A549 (cell line): ENCODE measurements at regions not wholly inside any gene's neighbourhood (a gene's known extent, or its start where the extent isn't known, plus 50 kb on each side); places are given as distances from the start of the nearest gene placed in this dataset.

Experiments used
- ATAC-seq, 2 experiments: fragments of 200-7000 bp in 1 of 2; fragments of >200 bp in 1 of 2; cut with Nextera tagmentation in 1 of 2; cut with Tn5 transposase in 1 of 2; 3 replicates each; pipeline versions ENCODE4 v1.8.0 to v1.9.1; 2018 to 2020; ENCODE audit warnings: mild to moderate bottlenecking in 1 of 2, moderate library complexity in 1 of 2
- CTCF ChIA-PET: fragments of 300-600 bp; sonication (Branson Sonifier 250); formaldehyde crosslinking; extraction: SDS; loops from one replicate; lab custom pipeline; 2021; ENCODE audit warnings: antibody characterized with exemption, inconsistent platforms; lab: Yijun Ruan, JAX
- POLR2A ChIA-PET: fragments of 350-600 bp; formaldehyde crosslinking; extraction: SDS; loops from one replicate; lab custom pipeline; 2021; ENCODE audit warnings: antibody characterized with exemption, inconsistent platforms; lab: Yijun Ruan, JAX
- DNase-seq, 2 experiments: peaks; one replicate each; pipeline versions ENCODE4 v3.0.0 to v3.0.0-alpha.2; 2011 to 2016; ENCODE audit warnings: low read depth in 1 of 2, low spot score in 1 of 2
- FAIRE-seq: peaks from 2 replicates; lab custom pipeline; 2011; peaks lifted over from hg19 to GRCh38; lab: Jason Lieb, UNC
- H3K27ac ChIP-seq, 2 experiments: fragments of >200 bp; sonication (Bioruptor Twin); formaldehyde crosslinking; 3 replicates each; pipeline ENCODE4 v1.5.1; 2016 to 2017
- H3K4me1 ChIP-seq: fragments of >200 bp; sonication (Bioruptor Twin); formaldehyde crosslinking; 3 replicates; pipeline ENCODE4 v1.6.1; 2016
- H3K4me2 ChIP-seq: fragments of >200 bp; sonication (Bioruptor Twin); formaldehyde crosslinking; 3 replicates; pipeline ENCODE4 v1.6.1; 2016
- H3K4me3 ChIP-seq: fragments of >200 bp; sonication (Bioruptor Twin); formaldehyde crosslinking; 3 replicates; pipeline ENCODE4 v1.5.1; 2016
- H3K9me3 ChIP-seq: fragments of >200 bp; sonication (Bioruptor Twin); formaldehyde crosslinking; 3 replicates; pipeline ENCODE4 v1.6.1; 2016
- BHLHE40 ChIP-seq: IDR thresholded peaks from 2 replicates; pipeline ENCODE4 v1.6.1; 2012; ENCODE audit warnings: low read depth, low read length, inconsistent platforms
- CBX2 ChIP-seq: fragments of 200-600 bp; sonication (generic); IDR thresholded peaks from 2 replicates; pipeline ENCODE4 v1.6.1; 2016; ENCODE audit warnings: low read depth, mild to moderate bottlenecking, borderline replicate concordance
- CHD2 ChIP-seq: fragments of 150-350 bp; IDR thresholded peaks from 2 replicates; pipeline ENCODE4 v1.6.1; 2014; ENCODE audit warnings: low read length; ENCODE audit not compliant: partially characterized antibody
- E2F6 ChIP-seq: IDR thresholded peaks from 2 replicates; pipeline ENCODE4 v1.6.1; 2012; ENCODE audit warnings: low read depth, borderline replicate concordance
- EHF ChIP-seq: fragments of 250-450 bp; sonication (Bioruptor Pico); IDR thresholded peaks from 2 replicates; pipeline ENCODE4 v1.5.0; 2020; ENCODE audit warnings: mild to moderate bottlenecking
- EHMT2 ChIP-seq: fragments of 200-600 bp; sonication (generic); IDR thresholded peaks from 2 replicates; pipeline ENCODE4 v1.6.1; 2016; ENCODE audit warnings: antibody characterized with exemption, low read depth, mild to moderate bottlenecking, moderate library complexity
- ELK1 ChIP-seq: fragments of 150-350 bp; IDR thresholded peaks from 2 replicates; pipeline ENCODE4 v1.6.1; 2014; ENCODE audit warnings: low read depth, mild to moderate bottlenecking, low read length
- FOSL2 ChIP-seq, 2 experiments: fragments of 450-650 bp in 1 of 2; fragments of >200 bp in 1 of 2; sonication (Bioruptor Twin) in 1 of 2; formaldehyde crosslinking; IDR thresholded peaks; 2 replicates each; pipeline versions ENCODE4 v1.5.0 to v1.6.1; 2016 to 2020; ENCODE audit warnings: mild to moderate bottlenecking in 1 of 2, moderate library complexity in 1 of 2
- HDAC2 ChIP-seq: fragments of 200-600 bp; sonication (generic); IDR thresholded peaks from 2 replicates; pipeline ENCODE4 v1.6.1; 2016
- HES2 ChIP-seq: fragments of >200 bp; sonication (Bioruptor Twin); formaldehyde crosslinking; IDR thresholded peaks from 2 replicates; pipeline ENCODE4 v1.6.1; 2016
- HOXB13 ChIP-seq: fragments of 250-450 bp; sonication (Bioruptor Pico); IDR thresholded peaks from 2 replicates; pipeline ENCODE4 v1.5.0; 2020; ENCODE audit warnings: low read depth, mild to moderate bottlenecking, moderate library complexity
- HOXB5 ChIP-seq: fragments of 250-450 bp; sonication (Bioruptor Pico); IDR thresholded peaks from 2 replicates; pipeline ENCODE4 v1.5.0; 2020; ENCODE audit warnings: mild to moderate bottlenecking, moderate library complexity
- JUN ChIP-seq, 2 experiments: fragments of >200 bp; sonication (Bioruptor Twin); formaldehyde crosslinking; IDR thresholded peaks; 2 replicates in 1 of 2; 3 replicates in 1 of 2; pipeline ENCODE4 v1.6.1; 2016 to 2017
- MAFK ChIP-seq: fragments of 450-650 bp; IDR thresholded peaks from 2 replicates; pipeline ENCODE4 v1.6.1; 2014; ENCODE audit not compliant: partially characterized antibody
- RARB ChIP-seq: fragments of 250-450 bp; sonication (Bioruptor Pico); IDR thresholded peaks from 2 replicates; pipeline ENCODE4 v1.8.0; 2021; ENCODE audit warnings: mild to moderate bottlenecking, moderate library complexity
- RCOR1 ChIP-seq: fragments of 150-350 bp; IDR thresholded peaks from 2 replicates; pipeline ENCODE4 v1.6.1; 2014; ENCODE audit warnings: antibody characterized with exemption, low read length, low read depth
- SREBF2 ChIP-seq: fragments of 450-650 bp; IDR thresholded peaks from 2 replicates; pipeline ENCODE4 v1.6.1; 2014; ENCODE audit warnings: mild to moderate bottlenecking, moderate library complexity
- TFCP2L1 ChIP-seq: fragments of 250-450 bp; sonication (Bioruptor Pico); IDR thresholded peaks from 2 replicates; pipeline ENCODE4 v1.5.0; 2021; ENCODE audit warnings: mild to moderate bottlenecking
- USF2 ChIP-seq: fragments of 450-650 bp; IDR thresholded peaks from 2 replicates; pipeline ENCODE4 v1.6.1; 2014; ENCODE audit warnings: antibody characterized with exemption
- ZNF302 ChIP-seq: fragments of 250-450 bp; sonication (Bioruptor Pico); IDR thresholded peaks from 2 replicates; pipeline ENCODE4 v1.9.0; 2021; ENCODE audit warnings: inconsistent platforms, mild to moderate bottlenecking, moderate library complexity
- WGBS: methylation state at CpG from one replicate; pipeline ENCODE4 v1.1.6; 2017; ENCODE audit errors: missing lambda C conversion rate; 5-methylcytosine and 5-hydroxymethylcytosine counted together
- TF ChIP-seq, protein P1 (sequence below): fragments of 200-600 bp; sonication (generic); IDR thresholded peaks from 2 replicates; pipeline ENCODE4 v1.6.1; 2016; ENCODE audit warnings: antibody characterized with exemption, mild to moderate bottlenecking, moderate library complexity
- TF ChIP-seq, protein P2 (sequence below): fragments of 250-450 bp; sonication (Bioruptor Pico); IDR thresholded peaks from 2 replicates; pipeline ENCODE4 v1.5.0; 2021; ENCODE audit warnings: mild to moderate bottlenecking, moderate library complexity, borderline replicate concordance
- TF ChIP-seq, protein P3 (sequence below): IDR thresholded peaks from 2 replicates; pipeline ENCODE4 v1.6.1; 2012

- POLR2A ChIA-PET: no interaction called here
- Histone ChIP-seq H3K4me1 (no peaks in the 10 kb centered on the region), H3K9me3 (no peaks in the 10 kb centered on the region), H3K4me3 (no peak overlapping the region), H3K27ac (no peak overlapping the region), H3K4me2 (no peak overlapping the region)
- no peak for FAIRE-seq
- no peak for ATAC-seq
- 9% methylated on average over 3 of the region's 3 CpGs for WGBS
- CTCF ChIA-PET: no interaction called here
- no peak for DNase-seq
- TF ChIP-seq EHF (no peak), ELK1 (no peak), RARB (CRISPR knock-in tag) (no peak), CBX2 (no peak)
- TF ChIP-seq, protein P1, sequence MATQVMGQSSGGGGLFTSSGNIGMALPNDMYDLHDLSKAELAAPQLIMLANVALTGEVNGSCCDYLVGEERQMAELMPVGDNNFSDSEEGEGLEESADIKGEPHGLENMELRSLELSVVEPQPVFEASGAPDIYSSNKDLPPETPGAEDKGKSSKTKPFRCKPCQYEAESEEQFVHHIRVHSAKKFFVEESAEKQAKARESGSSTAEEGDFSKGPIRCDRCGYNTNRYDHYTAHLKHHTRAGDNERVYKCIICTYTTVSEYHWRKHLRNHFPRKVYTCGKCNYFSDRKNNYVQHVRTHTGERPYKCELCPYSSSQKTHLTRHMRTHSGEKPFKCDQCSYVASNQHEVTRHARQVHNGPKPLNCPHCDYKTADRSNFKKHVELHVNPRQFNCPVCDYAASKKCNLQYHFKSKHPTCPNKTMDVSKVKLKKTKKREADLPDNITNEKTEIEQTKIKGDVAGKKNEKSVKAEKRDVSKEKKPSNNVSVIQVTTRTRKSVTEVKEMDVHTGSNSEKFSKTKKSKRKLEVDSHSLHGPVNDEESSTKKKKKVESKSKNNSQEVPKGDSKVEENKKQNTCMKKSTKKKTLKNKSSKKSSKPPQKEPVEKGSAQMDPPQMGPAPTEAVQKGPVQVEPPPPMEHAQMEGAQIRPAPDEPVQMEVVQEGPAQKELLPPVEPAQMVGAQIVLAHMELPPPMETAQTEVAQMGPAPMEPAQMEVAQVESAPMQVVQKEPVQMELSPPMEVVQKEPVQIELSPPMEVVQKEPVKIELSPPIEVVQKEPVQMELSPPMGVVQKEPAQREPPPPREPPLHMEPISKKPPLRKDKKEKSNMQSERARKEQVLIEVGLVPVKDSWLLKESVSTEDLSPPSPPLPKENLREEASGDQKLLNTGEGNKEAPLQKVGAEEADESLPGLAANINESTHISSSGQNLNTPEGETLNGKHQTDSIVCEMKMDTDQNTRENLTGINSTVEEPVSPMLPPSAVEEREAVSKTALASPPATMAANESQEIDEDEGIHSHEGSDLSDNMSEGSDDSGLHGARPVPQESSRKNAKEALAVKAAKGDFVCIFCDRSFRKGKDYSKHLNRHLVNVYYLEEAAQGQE: no peak
Observed at GRCh38 chr11:41872426-41872825, 413.0 kb upstream of the LRRC4C start.

DNA sequence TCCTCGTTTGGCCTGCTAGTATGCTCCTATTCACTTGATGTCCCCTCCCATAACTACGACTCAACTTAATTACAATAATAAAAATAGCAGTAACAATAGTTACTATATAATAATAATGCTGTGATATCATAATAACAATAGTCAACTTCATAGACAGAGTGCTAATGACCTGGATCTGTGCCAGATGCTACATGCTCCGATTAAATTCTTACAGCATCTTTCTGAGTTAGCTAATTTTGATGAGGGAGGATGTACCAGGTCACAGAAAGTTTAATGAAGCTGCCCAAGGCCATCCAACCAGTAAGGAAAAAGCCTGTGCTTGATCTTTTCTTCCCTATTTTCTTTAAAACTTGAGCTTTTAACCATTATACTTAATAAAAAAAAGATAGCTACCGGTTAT, 413.4 kb upstream of the LRRC4C start:
- DNase-seq (no peak), FAIRE-seq (no peak), ATAC-seq (no peak)
- TF ChIP-seq, protein P2, sequence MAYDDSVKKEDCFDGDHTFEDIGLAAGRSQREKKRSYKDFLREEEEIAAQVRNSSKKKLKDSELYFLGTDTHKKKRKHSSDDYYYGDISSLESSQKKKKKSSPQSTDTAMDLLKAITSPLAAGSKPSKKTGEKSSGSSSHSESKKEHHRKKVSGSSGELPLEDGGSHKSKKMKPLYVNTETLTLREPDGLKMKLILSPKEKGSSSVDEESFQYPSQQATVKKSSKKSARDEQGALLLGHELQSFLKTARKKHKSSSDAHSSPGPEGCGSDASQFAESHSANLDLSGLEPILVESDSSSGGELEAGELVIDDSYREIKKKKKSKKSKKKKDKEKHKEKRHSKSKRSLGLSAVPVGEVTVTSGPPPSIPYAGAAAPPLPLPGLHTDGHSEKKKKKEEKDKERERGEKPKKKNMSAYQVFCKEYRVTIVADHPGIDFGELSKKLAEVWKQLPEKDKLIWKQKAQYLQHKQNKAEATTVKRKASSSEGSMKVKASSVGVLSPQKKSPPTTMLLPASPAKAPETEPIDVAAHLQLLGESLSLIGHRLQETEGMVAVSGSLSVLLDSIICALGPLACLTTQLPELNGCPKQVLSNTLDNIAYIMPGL (CRISPR knock-in tag): no peak
- TF ChIP-seq HDAC2: no peak
- no peak for TF ChIP-seq JUN (IDR thresholded peaks at IDR 0.05)
- TF ChIP-seq USF2: no peak
- TF ChIP-seq HOXB5 (CRISPR knock-in tag): no peak
- TF ChIP-seq TFCP2L1: no peak
- no peak for TF ChIP-seq HES2
- TF ChIP-seq, protein P1: no peak
- TF ChIP-seq CHD2: no peak
- TF ChIP-seq MAFK: no peak
- no peak for TF ChIP-seq FOSL2 (IDR thresholded peaks at IDR 0.05)
- no peak for TF ChIP-seq FOSL2 (CRISPR knock-in tag; IDR thresholded peaks at IDR 0.05)
- no peak for TF ChIP-seq E2F6
- TF ChIP-seq EHMT2: no peak
- TF ChIP-seq ZNF302 (CRISPR knock-in tag): no peak
- TF ChIP-seq RCOR1: no peak
- no peak for TF ChIP-seq RARB (CRISPR knock-in tag)
- TF ChIP-seq, protein P3, sequence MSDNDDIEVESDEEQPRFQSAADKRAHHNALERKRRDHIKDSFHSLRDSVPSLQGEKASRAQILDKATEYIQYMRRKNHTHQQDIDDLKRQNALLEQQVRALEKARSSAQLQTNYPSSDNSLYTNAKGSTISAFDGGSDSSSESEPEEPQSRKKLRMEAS: no peak
- no peak for TF ChIP-seq SREBF2
- TF ChIP-seq BHLHE40: no peak
- TF ChIP-seq HOXB13 (CRISPR knock-in tag): no peak
- H3K27ac ChIP-seq: no peak overlapping the region
- no peaks in the 10 kb centered on the region for H3K4me1 ChIP-seq
- no peak overlapping the region for H3K4me2 ChIP-seq
- no peaks in the 10 kb centered on the region for H3K9me3 ChIP-seq
- POLR2A ChIA-PET: no interaction called here
- CTCF ChIA-PET: no interaction called here
- H3K4me3 ChIP-seq: no peak overlapping the region
- WGBS: 18% methylated on average over 4 of the region's 4 CpGs
